ENCODE measurements at regions not wholly inside any gene's neighbourhood (a gene's known extent, or its start where the extent isn't known, plus 50 kb on each side); places are given as distances from the start of the nearest gene placed in this dataset.

GRCh38 chr2:181152226-181152625 is 171.8 kb downstream of the UBE2E3 start:
- DNase-seq (ENCODE audit: low read depth), result no peak

GRCh38 chr2:181152701-181153100 is 172.3 kb downstream of the UBE2E3 start:
- no peak for DNase-seq (ENCODE audit: low read depth)

DNA sequence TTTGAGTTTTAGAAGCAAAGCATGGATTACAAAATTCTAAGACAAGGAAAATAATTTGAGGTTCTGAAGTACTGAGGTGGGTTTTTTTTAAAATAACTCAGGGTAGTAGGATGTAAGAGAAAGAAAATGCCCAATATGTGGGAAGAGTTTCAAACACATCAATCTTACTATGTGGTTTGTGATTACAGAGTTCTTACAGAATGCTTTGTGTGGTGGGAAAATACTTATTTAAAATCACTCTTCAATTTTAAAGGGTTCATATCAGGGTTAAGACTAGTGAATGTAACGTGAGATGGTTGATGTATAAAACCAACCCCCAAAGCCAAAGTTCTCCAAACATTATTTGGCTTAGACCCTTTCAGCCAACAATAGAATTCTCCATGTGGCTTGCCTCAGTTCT is 173.5 kb downstream of the UBE2E3 start:
- DNase-seq (ENCODE audit: low read depth), result no peak

DNA sequence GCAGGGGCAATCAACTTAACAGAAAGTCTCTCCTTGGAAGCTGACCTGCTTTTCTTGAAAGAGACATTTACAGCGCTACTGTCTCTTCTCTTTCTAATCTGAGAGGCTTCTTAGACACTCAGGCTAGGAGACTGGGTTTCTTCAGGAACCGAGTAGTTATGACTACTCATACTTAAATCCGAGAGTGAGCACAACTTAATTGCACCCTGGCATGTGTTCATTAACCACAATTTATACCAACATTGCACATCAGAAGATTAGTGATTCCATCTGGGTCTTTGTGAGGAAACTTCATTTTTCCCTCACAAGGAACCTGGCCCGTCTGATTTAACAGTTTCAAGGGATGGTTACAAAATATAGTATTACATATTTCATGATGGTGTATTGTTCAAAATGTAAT is 176.9 kb downstream of the UBE2E3 start:
- DNase-seq (ENCODE audit: low read depth), result no peak

DNA sequence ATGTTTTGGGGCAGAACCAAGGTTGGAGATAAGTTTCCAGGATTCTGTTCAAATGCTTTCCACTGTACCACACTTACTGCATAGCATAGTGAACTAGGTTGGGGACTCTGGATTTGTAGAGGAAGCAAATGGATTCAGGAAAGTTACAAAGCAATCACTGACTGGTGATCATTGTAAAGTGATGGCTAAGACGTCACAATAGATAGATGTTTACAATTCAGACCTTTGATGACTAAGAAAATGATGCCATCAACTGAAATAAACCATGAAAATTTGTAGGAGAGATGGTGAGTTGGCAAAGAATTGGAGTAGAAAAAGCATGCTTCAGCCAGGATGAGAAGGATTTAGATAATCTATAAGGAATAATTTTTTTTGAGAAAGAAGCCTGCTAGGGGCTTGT is 178.0 kb downstream of the UBE2E3 start:
- DNase-seq (ENCODE audit: low read depth), result no peak

GRCh38 chr2:181161615-181162014 is 181.2 kb downstream of the UBE2E3 start:
- no peak for DNase-seq (ENCODE audit: low read depth)

- no peak for DNase-seq (ENCODE audit: low read depth)
Observed at GRCh38 chr2:181163139-181163538, 182.7 kb downstream of the UBE2E3 start.

DNA sequence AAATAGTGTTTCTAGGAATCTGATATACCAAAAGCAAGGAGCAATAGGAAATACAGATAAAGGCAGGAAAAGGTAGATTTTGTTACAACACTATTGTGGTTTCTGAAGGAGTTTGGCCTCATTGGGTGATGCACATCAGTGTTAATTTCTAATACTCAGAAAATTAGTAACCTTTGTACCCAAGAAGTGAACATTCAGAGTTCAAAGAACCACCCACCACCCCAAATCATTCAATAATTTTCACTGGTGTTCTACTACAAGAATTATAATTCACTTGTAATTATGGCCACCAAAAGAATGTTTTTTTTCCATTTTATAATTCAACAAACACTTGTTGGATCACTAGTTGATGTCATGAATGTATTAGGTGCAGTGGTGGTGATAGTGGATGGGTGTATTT is 183.3 kb downstream of the UBE2E3 start:
- DNase-seq (ENCODE audit: low read depth), result no peak

- no peak for DNase-seq (ENCODE audit: low read depth)
Observed at GRCh38 chr2:181164699-181165098, 184.3 kb downstream of the UBE2E3 start.

- no peak for DNase-seq (ENCODE audit: low read depth)
Observed at GRCh38 chr2:181165199-181165868, 184.9 kb downstream of the UBE2E3 start.

GRCh38 chr2:181169503-181169902 is 189.1 kb downstream of the UBE2E3 start:
- DNase-seq (ENCODE audit: low read depth), result no peak

GRCh38 chr2:181170256-181170655 is 189.9 kb downstream of the UBE2E3 start:
- DNase-seq (ENCODE audit: low read depth), result no peak

DNA sequence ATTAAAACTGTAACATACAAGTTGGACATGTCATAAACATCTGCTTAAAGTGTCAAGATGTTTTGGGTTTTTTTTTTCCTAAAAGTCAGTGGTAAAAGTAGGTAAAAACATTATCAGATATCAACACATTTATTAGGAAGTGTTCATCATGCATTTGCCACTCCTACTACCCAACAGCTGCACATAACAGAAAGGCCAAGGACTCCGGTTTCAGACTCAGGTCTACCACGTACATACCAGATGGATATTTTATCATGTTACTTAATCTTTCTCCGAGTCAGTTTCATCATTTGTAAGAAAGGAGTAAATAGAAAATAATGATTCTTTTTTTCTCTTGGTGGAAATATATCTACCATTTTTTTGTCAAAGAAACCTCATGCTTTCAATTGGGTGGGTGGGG is 192.3 kb downstream of the UBE2E3 start:
- DNase-seq (ENCODE audit: low read depth), result no peak

- no peak for DNase-seq (ENCODE audit: low read depth)
Observed at GRCh38 chr2:181174611-181175580, 194.5 kb downstream of the UBE2E3 start.

DNA sequence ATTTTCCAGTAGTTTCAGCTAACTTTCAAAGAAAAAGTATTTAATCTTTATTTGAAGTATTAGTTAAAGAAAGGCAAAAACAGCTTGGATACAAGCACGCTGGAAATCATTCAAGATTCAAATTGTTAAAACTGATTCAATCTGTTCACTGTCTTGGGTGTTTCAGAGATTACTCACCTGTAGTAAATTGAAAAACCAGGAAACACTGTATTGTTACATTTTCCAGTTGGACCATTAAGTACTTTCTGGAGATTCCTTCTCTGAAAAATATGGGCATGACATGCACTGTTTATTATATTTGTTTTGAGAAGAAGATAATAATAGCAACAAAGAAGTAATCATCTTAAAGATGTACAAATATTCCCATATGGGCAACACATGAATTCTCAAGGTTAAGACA is 196.1 kb downstream of the UBE2E3 start:
- no peak for DNase-seq (ENCODE audit: low read depth)

DNA sequence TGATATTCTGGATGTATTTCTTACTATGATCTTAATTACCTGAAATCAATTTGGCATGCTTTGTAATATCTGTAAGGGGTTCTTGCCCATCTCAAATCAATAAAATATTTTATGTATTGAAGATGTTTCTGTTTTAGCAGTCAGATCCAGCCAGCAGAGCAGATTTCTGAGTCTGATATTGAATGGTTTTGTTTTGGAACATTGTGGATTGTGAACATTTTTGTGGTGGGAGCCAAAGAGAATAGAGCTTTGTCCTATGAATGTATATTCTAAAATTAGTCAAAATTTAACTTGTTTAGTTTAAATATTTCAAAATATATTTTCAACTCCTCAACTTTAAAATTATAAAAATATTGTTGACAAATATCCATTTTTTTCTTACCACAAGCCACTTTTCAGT is 197.0 kb downstream of the UBE2E3 start:
- DNase-seq (ENCODE audit: low read depth), result no peak

DNA sequence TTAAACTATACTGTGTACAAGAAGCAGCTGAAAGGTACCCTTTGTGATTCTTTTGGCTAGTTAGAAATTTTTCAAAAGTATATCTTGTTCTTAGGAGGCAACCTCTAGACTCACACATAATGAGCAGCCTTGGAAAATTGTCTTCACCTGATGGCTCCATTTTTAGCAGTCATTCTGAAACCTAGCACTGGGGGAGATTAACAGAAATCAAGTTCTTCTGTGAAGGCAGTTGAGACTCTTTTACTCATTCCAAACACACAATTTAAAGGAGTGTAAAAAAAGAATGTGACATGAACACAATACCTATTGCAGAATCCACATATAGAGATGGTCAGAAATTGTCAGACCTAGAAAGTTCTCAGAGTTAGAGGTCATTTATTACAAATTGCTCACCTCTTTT is 197.7 kb downstream of the UBE2E3 start:
- no peak for DNase-seq (ENCODE audit: low read depth)

DNA sequence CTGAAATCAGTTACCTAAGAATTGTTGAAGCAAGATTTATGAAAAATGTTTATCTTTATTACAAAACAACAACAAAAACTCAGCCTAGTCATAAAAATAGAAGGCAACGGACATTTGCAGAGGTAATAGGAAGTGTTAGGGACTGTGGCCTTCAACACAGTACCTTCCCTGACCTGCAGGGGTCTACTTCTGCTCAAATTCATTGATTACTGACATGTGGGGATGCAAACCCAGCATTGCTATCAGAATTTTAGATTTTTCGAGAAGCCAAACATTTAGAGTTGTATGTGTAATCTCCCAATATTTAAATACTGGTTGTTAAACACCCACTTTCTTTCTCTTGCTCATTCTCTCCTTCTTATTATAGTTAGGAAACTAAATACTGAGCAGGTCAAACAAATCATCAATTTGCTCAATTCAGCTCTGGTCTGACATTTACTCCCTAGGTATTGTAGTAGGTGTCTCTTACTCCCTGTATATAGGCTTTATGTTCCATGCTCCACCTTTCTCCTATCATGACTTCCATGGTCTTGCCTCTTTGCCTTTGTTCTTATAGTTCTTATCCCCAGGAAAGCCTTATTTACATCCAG is 198.5 kb downstream of the UBE2E3 start:
- DNase-seq (ENCODE audit: low read depth), result peak; percentile 11

GRCh38 chr2:181183878-181184542 is 203.6 kb downstream of the UBE2E3 start:
- no peak for DNase-seq (ENCODE audit: low read depth)

DNA sequence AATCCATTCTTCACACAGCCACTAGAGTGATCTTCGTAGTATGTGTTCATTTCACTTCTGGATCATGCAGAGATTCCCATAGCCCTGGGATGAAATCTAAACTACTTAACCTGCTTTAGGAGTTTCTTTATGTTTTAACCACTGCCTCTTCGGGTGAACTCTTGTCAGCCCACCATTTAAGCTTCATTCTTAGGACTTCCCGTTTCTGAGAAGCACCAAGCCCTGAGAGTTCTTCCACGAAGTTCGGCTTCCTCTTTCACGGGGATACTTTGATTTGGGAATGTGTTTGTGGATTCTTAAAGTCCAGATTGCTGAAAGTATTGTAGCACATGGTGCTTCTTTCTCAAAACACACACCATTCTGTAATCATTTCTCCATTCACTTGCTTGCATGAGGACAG is 205.0 kb downstream of the UBE2E3 start:
- DNase-seq (ENCODE audit: low read depth), result no peak

DNA sequence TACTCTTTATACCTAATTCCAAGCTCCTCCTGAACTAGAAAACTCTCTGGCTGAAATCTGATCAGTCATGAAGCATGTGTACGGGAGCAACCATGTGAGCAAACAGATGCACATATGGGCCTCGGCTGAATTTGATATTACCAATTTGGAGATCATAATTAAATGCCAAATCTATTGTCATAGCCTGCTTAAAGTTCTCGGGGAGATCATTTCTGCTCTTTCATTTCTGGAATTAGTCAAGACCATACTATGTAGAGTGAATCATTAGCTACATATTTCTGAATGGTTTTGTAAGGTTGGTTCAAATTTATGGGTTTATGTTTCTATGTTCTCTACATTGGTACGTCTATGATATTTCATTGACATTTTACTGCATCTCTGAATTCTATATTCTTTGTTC is 205.5 kb downstream of the UBE2E3 start:
- DNase-seq (ENCODE audit: low read depth), result no peak

- no peak for DNase-seq (ENCODE audit: low read depth)
Observed at GRCh38 chr2:181188605-181189004, 208.2 kb downstream of the UBE2E3 start.

Data from activated T-cell treated with anti-CD3 and anti-CD28 coated beads for 24 hours (primary cell).